Retina (tissue), 1 donor: ENCODE measurements at regions not wholly inside any gene's neighbourhood (a gene's known extent, or its start where the extent isn't known, plus 50 kb on each side); places are given as distances from the start of the nearest gene placed in this dataset.

ENCODE experiments used
- DNase-seq: peaks from one replicate; pipeline ENCODE4 v3.0.0-alpha.2; 2016

DNA sequence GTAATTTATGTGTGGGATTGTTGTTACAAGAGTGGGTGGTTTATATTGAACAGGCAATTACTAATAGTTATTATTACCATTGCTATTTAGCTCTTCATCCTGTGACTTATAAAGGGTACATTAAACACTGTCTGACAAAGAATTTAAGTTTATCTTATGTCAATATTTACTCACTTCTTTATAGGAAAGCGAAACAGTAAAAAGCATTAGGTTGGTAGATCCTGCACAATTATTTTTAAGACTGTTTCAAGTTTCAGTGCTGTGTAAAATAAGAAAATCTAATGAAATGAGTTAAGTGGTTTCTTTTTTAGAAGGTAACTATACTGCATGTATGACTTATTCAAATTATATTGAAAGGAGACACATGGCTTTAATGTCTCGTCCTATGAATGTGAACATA lies 135.8 kb upstream of the MAP3K7 start:
- no peak for DNase-seq

DNA sequence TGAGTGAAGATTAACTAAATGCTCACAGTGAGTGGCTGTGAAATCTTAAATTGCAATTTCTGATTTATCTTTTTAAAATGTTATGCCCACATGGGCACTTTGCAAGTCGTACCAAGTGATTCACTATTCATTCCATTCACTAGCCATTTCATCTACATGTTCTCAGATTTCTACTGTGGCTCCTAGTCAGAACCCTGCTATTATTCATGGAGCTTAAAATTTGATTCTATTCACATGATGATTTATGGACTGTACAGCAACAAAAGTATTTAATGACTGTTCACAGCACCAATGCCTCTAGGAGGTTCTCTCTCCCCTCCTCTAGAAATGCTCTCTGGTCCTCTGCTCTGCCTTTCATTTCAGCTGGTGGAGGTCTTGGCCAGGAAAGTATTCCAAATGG lies 133.5 kb upstream of the MAP3K7 start:
- no peak for DNase-seq

DNA sequence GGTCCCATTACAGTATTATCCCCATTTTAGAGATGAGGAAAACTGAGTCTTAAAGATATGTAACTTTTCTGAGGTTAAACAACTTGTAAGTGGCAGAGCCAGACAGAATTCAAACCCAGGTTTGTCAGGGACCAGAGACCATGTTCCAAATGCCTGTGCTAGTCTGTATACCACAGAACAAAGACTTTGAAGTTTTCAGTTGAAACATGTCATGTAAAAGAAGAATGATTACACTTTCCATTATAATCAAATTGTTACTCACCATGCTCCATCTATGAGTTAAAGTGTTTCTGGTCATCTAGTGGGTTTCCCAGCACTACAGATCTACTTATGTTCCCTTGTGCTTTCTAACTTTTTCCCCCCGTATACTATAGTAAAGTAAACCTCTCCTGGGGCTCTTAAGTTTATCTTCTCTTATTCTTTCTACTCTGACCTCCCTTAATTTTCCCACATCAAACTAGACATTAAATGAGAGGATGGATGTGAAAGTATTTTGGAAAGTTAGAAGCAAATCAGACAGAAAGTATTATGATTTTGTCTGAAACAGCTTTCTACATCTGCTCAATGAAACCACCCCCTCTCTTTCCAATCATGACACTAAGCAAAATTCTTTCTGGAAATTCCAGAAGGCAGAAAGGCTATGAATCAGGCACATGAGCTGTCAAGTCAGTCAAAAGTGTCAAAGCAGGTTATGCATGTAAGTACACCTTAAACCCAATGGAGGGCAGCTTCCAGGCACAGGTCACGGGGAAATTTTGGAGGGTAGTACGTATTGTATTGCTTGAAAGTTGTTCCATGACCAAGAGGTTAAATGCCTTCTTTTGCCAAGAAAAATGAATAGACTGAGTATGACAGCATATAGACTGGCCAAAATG lies 132.7 kb upstream of the MAP3K7 start:
- no peak for DNase-seq

DNA sequence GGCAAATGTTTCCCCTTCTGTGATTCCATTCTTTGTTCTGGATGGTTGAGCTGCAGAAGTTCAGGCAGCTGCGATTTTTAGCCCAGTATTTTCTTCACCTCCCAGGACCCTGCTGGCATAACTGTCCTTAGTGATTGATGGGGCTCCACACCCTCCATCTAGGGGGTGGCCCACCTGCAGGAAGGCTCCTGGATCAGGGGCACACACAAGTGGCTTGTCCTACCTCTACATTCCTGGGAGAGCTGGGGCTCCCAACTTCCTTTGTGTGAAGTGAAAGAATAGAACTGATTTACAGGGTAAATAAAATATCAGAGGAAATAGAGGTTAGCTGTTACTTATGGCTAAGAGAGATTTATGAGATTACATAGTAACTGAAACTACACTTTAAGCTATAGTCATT lies 129.5 kb upstream of the MAP3K7 start:
- no peak for DNase-seq

DNA sequence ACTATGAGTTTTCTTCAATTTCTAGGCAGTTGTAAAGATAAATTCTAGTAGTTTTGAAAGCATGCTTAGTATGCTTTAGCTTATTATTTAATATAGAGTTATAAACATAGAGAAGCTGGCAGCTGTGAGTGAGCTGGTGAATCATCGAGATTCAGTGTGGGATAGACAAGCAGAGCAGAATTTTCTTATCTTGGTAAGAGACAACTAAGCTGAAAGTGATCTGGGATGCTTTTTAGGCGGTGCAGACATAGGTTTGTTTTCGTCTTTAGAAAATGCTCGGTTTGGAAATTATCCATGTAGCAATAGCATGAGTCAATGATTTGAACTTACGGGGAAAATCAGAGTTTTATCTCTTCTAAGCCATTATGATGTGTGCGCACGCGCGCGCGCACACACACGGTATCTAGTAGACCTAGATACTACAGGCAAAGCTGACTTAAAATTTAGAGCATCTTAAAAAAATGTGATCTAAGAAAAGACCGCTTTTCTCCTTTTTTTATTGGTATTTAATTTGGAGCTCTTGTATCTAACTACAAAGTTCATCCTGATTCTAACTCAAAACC lies 128.3 kb upstream of the MAP3K7 start:
- DNase-seq = no peak

DNA sequence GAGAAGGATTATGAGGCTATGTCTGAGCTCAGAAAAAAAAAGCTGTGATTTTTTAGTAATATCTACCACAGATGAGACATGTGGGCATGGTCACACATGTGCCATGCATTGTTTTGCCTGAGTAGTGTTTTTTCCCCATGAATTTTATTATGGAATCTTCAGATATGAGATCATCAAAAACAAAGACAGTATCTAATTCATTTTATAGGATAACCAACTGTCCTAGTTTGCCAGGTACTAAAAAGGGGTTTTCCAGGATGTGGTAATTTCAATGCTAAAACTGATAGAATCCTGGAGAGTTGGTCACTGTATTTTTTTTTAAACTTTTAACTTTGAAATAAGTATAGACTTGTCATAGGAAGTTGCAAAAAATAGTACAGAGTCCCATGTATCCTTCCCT lies 127.4 kb upstream of the MAP3K7 start:
- no peak for DNase-seq

DNA sequence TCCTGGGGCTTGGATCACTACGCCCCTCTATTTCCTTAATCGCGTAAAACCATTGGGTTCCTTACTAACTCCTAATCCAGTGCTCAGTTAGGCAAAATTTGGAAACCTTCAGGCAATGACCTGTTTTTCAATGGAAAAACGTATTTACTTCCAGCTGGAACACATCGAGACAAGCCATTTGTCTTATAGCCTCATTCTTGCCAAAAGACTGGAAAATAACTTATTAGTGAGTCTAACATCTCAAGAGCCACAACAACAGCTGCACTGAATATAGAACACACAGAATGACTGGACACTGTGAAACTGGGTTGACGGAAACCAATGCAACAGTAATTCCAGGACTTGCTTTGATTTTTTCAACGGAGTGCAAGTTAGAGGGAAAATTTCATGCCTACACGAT lies 125.2 kb upstream of the MAP3K7 start:
- no peak for DNase-seq

DNA sequence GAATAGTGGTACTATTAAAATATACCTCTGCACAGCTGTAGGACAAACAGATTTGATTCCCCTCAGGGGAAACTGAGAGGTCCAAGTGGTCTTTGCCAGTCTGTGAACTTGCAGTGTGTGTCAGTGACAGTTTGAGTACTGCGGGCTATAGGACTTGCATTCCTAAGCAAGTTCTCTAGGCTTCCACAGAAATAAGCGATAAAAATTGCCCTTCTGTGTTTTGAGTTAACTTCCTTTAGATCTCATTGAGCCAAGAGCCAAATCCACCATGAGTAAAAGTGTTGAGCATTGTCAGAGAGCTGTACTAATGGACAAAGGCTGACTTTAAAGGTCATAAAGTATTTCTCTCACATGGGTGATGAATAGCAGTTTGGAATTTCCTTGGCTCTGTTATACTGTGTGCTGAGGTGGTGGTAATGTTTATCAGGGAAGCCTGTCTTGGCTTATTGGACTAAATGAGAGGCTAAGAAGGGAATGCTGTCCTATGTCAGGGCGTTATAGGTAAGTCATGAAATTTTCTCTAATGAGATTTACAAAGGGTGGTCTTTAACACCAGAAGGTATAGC lies 122.6 kb upstream of the MAP3K7 start:
- no peak for DNase-seq

DNA sequence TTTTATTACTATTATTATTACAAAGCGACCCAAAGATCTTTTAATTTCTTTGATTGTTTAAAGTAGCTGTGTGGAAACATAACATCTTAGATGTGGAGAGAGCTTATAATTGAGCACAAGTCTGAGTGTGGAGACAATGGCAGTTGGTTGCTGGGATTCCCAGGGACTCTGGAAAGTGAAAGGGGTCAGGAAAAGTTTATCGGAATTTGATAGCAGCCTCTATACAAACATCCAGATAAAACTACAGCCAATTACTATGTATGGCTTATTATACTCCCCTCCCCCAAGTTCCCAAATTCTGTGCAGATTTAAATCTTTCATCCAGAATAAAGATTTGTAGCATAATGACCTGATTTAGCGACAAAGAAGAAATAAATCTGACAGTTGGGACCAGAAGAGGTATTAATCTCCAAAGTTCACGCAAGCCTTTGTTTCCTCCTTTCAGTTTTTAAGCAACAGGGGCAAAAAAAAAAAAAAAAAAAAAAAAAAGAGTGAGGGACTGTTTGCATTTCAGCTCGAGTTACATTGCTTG lies 121.4 kb upstream of the MAP3K7 start:
- DNase-seq = no peak

DNA sequence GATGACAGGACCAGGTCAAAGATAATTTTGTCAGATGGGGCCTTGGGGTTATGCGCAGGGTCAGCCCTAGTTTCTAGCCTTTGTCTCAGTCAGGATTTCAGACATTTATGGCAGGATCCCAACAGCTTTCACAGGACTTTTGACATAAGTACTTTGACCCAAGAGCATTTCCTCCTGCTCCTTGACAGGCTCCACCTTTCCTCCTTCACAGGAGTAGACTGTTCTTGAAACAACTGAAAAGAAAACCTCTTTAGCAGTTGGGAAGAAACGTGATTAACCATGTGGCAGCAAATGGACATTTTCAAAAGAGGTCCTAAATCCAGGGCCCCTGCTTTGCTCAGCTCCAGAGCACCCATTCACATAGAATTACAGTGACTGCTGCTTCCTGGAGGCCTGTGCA lies 120.4 kb upstream of the MAP3K7 start:
- DNase-seq = no peak

DNA sequence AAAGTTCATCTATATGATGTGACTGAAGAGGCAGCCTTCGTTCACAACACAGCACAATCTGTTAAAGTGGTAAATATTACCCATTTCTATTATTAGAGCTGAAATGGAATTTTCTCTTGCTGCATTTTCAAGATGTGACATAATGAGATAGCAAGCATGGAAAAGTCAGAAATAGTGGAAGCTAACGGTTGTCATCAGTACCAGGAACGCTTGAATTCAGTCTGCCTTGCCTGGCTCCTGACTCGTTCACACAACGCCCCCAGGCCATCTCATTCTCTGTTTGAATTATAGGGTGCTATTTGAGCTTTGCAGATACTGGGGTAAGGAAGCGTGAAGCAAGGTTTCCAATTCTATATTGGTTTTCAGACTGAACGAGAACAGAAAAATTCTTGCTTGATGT lies 116.5 kb upstream of the MAP3K7 start:
- DNase-seq = no peak

DNA sequence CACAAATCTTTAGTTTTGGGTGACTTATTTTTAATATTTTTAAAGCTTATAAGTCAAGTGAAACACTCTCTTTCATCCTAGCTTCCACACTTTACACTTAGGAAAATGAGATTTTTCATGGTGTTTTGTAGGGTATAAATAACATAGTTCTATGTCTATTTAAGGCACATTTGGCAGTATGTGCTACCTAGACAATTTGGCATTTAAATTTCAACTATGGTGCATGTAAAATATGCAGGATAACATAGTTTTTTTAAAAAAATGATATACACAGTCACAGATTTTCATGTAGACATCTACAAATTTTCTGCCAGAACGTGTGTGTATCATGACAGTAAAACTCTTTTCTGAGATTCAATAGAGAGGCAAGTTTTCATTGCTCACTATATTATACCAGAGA lies 115.1 kb upstream of the MAP3K7 start:
- no peak for DNase-seq

DNA sequence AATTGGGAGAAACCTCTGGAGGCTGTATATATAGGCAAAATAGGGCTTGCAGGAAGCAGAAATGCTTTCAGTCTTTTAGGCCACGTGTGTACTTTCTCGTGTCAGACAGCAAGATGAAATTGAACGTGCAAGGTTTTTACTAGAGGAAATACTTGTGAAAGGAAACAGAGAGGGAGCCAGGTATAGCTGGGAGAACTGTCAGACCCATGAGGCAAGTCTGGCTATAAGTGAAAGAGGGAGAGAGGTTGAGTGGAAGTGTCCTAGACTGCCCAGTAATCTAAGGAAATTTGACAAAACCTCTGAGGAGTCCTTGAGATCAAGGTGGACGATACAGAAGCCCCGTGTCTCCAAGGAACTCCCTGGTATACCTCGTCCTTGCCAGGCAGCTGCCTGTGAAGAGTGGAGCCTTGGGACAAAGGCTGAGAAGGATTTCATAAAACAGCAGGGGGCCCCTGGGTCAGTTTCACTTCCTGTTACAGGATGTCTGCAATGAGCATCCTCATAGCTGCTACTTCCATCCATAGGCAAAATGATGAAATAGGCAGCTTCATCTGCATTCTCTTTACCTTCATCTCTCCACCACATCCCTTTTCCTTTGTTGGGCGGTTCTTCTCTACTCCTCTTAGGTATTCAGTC lies 114.4 kb upstream of the MAP3K7 start:
- DNase-seq = no peak

DNA sequence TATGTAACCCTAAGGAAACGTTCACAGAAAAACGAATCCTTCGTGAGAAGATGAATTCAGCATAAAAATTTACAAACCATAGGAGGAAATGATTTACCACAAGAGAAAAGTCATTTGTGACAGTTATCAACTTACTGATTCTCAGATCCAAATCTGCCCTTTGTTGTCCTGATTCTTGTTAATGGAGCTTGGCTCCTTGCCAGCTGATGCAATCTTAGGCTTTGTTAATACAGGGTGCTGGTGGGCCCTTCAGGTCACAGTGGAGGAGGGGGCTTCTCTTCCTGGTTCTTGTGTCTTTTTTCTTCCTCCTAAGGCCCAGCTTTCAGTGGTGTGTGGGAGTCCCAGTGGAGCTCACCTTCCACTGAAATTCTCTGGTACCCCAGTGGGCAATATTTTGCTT lies 108.4 kb upstream of the MAP3K7 start:
- no peak for DNase-seq

DNA sequence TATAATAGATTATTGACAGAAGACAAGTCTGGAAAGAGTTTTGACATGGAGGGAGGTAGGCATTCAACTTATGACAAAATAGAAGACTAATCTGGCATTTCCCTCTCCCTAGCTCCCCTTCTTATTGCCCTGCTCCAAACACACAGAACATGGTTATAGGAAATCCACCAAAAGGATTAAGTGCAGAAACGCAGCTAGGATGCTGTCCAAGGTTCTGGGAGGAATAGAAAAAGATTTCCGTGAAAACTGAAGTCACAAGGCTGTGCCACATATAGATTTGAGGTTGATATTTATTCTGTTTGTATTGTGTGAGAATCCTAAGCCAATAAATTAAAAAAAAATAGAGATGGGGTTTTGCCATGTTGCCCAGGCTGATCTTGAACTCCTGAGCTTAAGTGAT lies 107.9 kb upstream of the MAP3K7 start:
- DNase-seq = no peak

DNA sequence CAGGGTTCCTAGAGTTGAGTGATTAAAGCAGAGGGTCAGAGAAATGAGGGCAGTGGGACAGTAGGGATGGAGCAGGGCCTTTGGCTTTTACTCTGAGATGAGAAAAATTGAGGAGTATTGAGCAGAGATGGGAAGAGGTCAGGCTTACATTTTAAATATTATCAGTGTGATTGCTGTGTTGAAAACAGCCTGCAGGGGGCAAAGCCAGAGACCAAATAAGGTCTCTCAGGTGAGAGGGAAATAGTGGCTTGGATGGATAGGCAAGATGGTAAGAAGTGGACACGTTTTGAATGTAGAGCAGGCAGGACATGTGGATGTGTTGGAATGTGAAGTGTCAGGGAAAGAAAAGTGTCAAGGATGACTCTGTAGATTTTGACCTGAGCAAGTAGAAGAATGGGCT lies 105.0 kb upstream of the MAP3K7 start:
- no peak for DNase-seq

DNA sequence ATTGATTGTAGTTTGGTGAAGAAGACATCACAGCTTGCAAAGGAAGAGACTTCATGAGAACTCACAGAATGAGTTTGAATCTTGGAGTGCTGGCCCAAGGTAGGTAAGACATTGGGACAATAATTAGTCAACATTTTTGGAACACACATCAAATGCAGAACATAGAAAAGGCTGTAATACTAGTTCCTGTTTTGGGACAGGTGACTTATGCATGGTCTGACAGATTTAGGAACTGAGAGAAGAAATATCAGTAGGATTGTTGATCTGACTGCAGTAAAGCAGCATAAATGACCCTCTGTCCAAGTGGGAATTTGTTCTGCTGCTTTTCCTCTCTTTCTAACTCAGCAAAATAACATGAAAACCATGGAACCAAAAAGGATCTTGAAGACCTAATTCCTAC lies 102.3 kb upstream of the MAP3K7 start:
- no peak for DNase-seq

DNA sequence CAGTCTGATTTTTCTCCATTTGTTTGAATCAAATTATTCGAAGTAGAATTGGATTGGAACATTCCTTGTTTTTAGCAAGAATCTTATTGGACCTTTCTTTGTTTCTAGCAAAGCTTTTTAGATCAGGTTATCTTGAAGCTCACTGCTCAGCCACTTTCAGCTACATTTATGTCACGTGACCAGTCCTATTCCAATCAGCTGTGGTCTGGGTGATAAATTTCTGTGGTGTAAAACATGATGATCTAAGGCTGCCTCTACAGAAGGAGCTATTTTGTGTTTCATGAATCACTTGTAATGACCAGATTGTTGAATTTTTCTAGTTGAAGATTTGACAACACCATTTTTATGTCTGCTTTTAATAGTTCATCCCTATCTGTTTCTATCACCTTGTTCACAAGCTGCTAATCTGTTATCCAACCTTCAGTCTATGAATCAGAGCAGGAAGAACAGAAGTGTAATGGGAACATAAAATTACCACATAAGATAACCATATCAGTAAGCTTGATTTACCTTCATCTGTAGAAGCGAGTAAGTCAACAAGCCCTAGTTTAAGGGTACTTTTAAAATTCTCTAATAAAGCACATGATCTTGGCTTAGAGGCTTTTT lies 101.0 kb upstream of the MAP3K7 start:
- no peak for DNase-seq

DNA sequence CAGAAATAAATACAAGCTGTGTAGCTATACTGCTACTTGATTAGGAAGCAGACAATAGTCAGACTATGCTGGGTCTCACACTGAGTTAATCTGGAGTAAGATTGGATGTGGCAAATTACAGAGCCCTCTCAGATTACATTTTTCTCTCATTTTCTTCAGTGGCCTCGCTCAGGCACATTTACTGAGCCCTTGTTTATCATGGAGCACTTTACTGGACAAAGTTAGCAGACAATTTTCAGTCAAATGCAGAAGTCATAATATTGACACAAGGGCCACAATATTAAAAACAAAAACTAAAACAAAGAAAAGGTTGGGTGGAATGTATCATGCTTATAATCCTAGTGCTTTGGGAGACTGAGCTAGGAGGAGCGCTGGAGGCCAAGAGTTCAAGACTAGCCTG lies 95.0 kb upstream of the MAP3K7 start:
- DNase-seq = no peak

DNA sequence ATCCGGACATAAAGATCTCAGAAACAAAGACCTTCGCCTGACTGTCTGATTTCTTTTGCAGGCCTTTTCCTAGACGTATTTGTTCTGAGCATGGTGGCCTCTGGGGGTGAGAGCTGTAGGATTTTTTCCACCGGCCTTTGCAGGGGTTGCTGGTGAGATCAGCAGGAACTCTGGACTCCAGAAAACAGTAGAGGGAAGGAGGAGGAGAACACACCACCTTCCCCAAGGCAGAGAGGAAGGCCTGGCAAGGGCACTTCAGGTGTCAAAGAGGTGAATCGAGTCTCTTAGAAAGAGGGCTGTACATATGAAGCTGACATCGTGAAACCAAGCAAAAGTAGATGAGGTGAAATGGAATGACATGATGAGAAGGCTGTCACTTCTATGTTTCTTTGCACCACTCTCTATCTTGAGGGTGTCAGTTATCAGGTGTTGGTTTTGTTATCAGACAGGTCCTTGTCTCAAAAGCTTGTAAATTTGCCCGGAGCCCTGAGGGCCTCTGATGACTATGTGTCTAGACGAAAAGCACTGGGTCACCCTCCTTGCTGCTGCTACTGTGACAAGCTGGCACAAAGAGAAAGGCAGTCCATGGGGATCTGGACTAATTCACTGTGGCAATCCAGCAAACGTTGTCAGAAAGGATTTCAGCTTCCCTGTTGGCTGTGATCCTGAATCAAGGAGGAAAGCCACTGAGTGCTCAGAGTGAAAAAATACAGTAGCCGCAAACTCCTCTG lies 91.3 kb upstream of the MAP3K7 start:
- peak; percentile 59 for DNase-seq

DNA sequence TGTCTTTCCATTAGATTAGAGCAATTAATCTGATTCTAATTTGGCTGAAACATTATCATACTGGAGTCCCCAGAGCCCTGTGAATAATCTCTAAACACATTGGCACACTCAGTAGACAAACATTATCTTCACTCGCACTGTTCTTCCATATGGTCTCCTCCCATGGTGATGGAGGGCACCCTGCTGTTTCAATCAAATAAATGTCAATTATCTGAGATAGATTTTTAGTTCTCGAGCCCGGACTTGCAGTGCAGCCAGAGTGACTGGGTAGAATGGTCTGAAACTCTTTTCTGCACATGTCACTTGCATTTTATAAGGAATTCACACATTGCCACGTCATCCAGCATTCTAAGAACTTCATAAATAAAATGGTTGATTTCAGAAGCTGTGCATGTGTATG lies 90.6 kb upstream of the MAP3K7 start:
- DNase-seq = peak; percentile 45

DNA sequence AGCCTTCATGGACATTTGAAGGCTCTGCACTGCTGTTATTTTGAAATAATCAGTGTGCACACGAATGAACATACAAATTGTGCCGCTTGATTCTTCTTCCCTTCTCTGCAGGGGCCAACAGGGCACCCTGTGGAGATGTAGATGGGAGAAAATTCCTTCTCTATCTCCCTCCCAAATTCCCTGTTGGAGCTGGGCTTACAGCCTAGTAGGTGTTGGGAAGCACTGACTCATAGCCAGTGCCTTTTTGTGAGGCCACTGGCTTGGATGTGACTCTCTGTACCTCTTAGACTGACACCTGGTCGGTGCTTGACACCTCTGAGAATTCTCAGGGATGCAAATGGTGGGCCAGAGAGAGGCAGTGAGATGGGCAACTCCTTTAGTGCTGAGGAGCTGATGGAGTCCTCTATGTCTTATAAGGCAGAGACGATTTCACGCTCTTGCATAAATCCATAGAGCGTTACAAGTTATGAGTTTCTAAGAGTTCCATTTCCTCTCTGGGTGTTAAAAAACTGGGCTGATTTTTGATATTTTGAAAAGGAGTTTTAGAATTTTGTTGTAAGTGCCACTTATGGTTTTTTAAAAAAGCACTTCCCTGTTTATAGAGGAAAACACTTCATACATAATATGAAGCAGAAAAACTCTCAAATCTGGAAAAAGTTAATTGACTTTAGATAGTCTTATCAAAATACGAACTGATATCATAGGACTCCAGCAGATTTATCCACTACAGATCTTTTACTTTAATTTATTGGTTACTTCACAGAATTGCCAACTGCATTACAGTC lies 89.8 kb upstream of the MAP3K7 start:
- peak; percentile 38 for DNase-seq
